Lower leg skin (tissue), 3 donors: ENCODE measurements at regions not wholly inside any gene's neighbourhood (a gene's known extent, or its start where the extent isn't known, plus 50 kb on each side); places are given as distances from the start of the nearest gene placed in this dataset.

Experiments
- CTCF ChIP-seq, 3 donors: fragments of 450-650 bp; IDR thresholded peaks; one replicate each; pipeline ENCODE4 v1.5.1; 2016; ENCODE audit warnings: antibody characterized with exemption in 3 of 3, mild to moderate bottlenecking in 3 of 3, moderate library complexity in 2 of 3
- POLR2A ChIP-seq, 2 donors: fragments of 450-650 bp; IDR thresholded peaks; one replicate each; pipeline ENCODE4 v1.6.1; 2016 to 2017; ENCODE audit warnings: antibody characterized with exemption in 2 of 2, mild to moderate bottlenecking in 1 of 2, moderate library complexity in 1 of 2

GRCh38 chr3:110958313-110959147, 113.1 kb upstream of the NECTIN3 start:
- no peak for TF ChIP-seq CTCF (IDR thresholded peaks at IDR 0.05)
- TF ChIP-seq POLR2A (IDR thresholded peaks at IDR 0.05), result no peak
